Breast epithelium (tissue), 3 donors: ENCODE measurements at regions not wholly inside any gene's neighbourhood (a gene's known extent, or its start where the extent isn't known, plus 50 kb on each side); places are given as distances from the start of the nearest gene placed in this dataset.

Experiments
- POLR2AphosphoS5 ChIP-seq, 3 donors: sonication (generic); formaldehyde crosslinking; IDR thresholded peaks; one replicate each; pipeline ENCODE4 v1.6.1; 2017; ENCODE audit warnings: antibody characterized with exemption in 3 of 3
- TF ChIP-seq, protein P1 (sequence below), 3 donors: fragments of 450-650 bp; IDR thresholded peaks; one replicate each; pipeline ENCODE4 v1.5.1; 2016 to 2017; ENCODE audit warnings: antibody characterized with exemption in 3 of 3, mild to moderate bottlenecking in 3 of 3, moderate library complexity in 3 of 3

DNA sequence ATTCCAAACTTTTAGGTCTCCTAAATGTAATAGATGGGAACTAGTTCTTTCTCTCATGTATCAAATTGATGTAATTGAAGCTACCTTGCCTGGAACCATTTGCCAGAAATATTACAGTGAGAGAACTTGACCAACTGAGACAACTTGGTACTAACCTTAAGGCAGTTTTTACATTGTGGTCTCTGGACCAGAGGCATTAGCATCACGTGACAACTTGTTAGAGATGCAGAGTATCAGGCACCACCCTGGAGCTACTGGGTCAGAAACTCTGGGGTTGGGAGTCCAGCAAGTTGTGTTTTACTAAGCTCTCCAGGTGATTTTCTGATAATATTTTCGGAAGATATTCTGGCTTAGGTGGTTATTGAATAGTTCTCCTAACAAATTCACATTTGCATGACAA lies 982.1 kb upstream of the SLC35B3 start:
- TF ChIP-seq, protein P1, sequence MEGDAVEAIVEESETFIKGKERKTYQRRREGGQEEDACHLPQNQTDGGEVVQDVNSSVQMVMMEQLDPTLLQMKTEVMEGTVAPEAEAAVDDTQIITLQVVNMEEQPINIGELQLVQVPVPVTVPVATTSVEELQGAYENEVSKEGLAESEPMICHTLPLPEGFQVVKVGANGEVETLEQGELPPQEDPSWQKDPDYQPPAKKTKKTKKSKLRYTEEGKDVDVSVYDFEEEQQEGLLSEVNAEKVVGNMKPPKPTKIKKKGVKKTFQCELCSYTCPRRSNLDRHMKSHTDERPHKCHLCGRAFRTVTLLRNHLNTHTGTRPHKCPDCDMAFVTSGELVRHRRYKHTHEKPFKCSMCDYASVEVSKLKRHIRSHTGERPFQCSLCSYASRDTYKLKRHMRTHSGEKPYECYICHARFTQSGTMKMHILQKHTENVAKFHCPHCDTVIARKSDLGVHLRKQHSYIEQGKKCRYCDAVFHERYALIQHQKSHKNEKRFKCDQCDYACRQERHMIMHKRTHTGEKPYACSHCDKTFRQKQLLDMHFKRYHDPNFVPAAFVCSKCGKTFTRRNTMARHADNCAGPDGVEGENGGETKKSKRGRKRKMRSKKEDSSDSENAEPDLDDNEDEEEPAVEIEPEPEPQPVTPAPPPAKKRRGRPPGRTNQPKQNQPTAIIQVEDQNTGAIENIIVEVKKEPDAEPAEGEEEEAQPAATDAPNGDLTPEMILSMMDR (IDR thresholded peaks at IDR 0.05), result no peak
- TF ChIP-seq POLR2AphosphoS5 (IDR thresholded peaks at IDR 0.05), result no peak
